Thyroid gland (tissue), 4 donors: ENCODE measurements at regions not wholly inside any gene's neighbourhood (a gene's known extent, or its start where the extent isn't known, plus 50 kb on each side); places are given as distances from the start of the nearest gene placed in this dataset.

Experiments used
- CTCF ChIP-seq, 6 experiments: fragments of 200-600 bp in 3 of 6; fragments of 450-650 bp in 3 of 6; sonication (generic) in 3 of 6; IDR thresholded peaks; one replicate each; pipeline ENCODE4 v1.5.1; 2016 to 2019; ENCODE audit warnings: antibody characterized with exemption in 6 of 6, mild to moderate bottlenecking in 2 of 6, inconsistent platforms in 1 of 6, moderate library complexity in 1 of 6
- POLR2A ChIP-seq, 2 donors: fragments of 450-650 bp; IDR thresholded peaks; one replicate each; pipeline ENCODE4 v1.6.1; 2017; ENCODE audit warnings: antibody characterized with exemption in 2 of 2, mild to moderate bottlenecking in 2 of 2, moderate library complexity in 1 of 2

- TF ChIP-seq CTCF (IDR thresholded peaks at IDR 0.05), result no peak
- TF ChIP-seq POLR2A (IDR thresholded peaks at IDR 0.05), result no peak
These were observed 157.1 kb upstream of the PZP start for GRCh38 chr12:9365296-9365695.
